SK-N-SH (cell line): ENCODE measurements at regions not wholly inside any gene's neighbourhood (a gene's known extent, or its start where the extent isn't known, plus 50 kb on each side); places are given as distances from the start of the nearest gene placed in this dataset.

Source experiments
- CTCF ChIA-PET: fragments of 300-600, 350-600 bp; formaldehyde crosslinking; extraction: SDS; loops from one replicate; lab custom pipeline; 2021; lab: Yijun Ruan, JAX
- POLR2A ChIA-PET: fragments of 350-600 bp; sonication (Branson Sonifier 250); formaldehyde crosslinking; extraction: SDS; loops from one replicate; lab custom pipeline; 2020; ENCODE audit warnings: antibody characterized with exemption, inconsistent platforms; lab: Yijun Ruan, JAX
- DNase-seq: peaks from one replicate; pipeline ENCODE4 v3.0.0; 2012
- H2AFZ ChIP-seq: fragments of 200-600 bp; sonication (generic); 2 replicates; pipeline ENCODE4 v1.8.1; 2016; ENCODE audit warnings: antibody characterized with exemption, mild to moderate bottlenecking, low read depth
- H3F3A ChIP-seq: fragments of 200-600 bp; sonication (generic); replicated peaks from 2 replicates; pipeline ENCODE3; 2016; ENCODE audit warnings: antibody characterized with exemption, mild to moderate bottlenecking; ENCODE audit not compliant: insufficient read depth
- H3K27ac ChIP-seq, 2 experiments: fragments of 200-500 bp in 1 of 2; fragments of 200-600 bp in 1 of 2; sonication (Bioruptor generic) in 1 of 2; sonication (generic), shearing (Covaris generic) in 1 of 2; 2 replicates each; pipeline versions ENCODE4 v1.5.1 to v1.6.1; 2014 to 2016; ENCODE audit warnings: low read depth in 2 of 2, inconsistent platforms in 1 of 2, low read length in 1 of 2, mild to moderate bottlenecking in 1 of 2, mixed read lengths in 1 of 2
- H3K27me3 ChIP-seq: fragments of 200-600 bp; sonication (generic), shearing (Covaris generic); 2 replicates; pipeline ENCODE4 v1.6.1; 2016; ENCODE audit warnings: mixed run types; ENCODE audit not compliant: insufficient read depth
- H3K36me3 ChIP-seq, 2 experiments: fragments of 200-500 bp in 1 of 2; fragments of 200-600 bp in 1 of 2; sonication (Bioruptor generic) in 1 of 2; sonication (generic) in 1 of 2; replicated peaks in 1 of 2; 2 replicates each; pipeline versions ENCODE3 to v1.5.1; 2014 to 2016; ENCODE audit warnings: low read length in 1 of 2, mild to moderate bottlenecking in 1 of 2; ENCODE audit not compliant: insufficient read depth in 2 of 2, control insufficient read depth in 1 of 2
- H3K4me1 ChIP-seq, 2 experiments: fragments of 200-500 bp in 1 of 2; fragments of 200-600 bp in 1 of 2; sonication (Bioruptor generic) in 1 of 2; sonication (generic), shearing (Covaris generic) in 1 of 2; 2 replicates each; pipeline versions ENCODE4 v1.5.1 to v1.6.1; 2014 to 2016; ENCODE audit warnings: low read depth in 1 of 2, low read length in 1 of 2, mixed run types in 1 of 2; ENCODE audit not compliant: insufficient read depth in 2 of 2, control insufficient read depth in 1 of 2
- H3K4me2 ChIP-seq: fragments of 200-600 bp; sonication (generic), shearing (Covaris generic); 2 replicates; pipeline ENCODE4 v1.6.1; 2017; ENCODE audit warnings: mixed run types
- H3K4me3 ChIP-seq, 2 experiments: fragments of 200-500 bp in 1 of 2; fragments of 200-600 bp in 1 of 2; sonication (Bioruptor generic) in 1 of 2; sonication (generic), shearing (Covaris generic) in 1 of 2; 2 replicates each; pipeline versions ENCODE4 v1.5.1 to v1.8.1; 2014 to 2016; ENCODE audit warnings: low read depth in 2 of 2, inconsistent platforms in 1 of 2, low read length in 1 of 2, mild to moderate bottlenecking in 1 of 2, mixed read lengths in 1 of 2, moderate library complexity in 1 of 2
- H3K79me2 ChIP-seq: fragments of 200-600 bp; sonication (generic); 2 replicates; pipeline ENCODE4 v1.8.1; 2017; ENCODE audit warnings: mild to moderate bottlenecking; ENCODE audit not compliant: insufficient read depth
- H3K9ac ChIP-seq: fragments of 200-600 bp; sonication (generic); 2 replicates; pipeline ENCODE4 v1.6.1; 2017; ENCODE audit warnings: mixed run types
- H3K9me2 ChIP-seq: fragments of 200-600 bp; sonication (generic); 2 replicates; pipeline ENCODE4 v1.6.1; 2017; ENCODE audit warnings: mixed run types
- H3K9me3 ChIP-seq: fragments of 200-600 bp; sonication (generic); 2 replicates; pipeline ENCODE4 v1.6.1; 2017; ENCODE audit warnings: mixed run types, mild to moderate bottlenecking, moderate library complexity
- H4K20me1 ChIP-seq: fragments of 200-600 bp; sonication (generic); 2 replicates; pipeline ENCODE4 v1.6.1; 2017; ENCODE audit warnings: mild to moderate bottlenecking, mixed run types; ENCODE audit not compliant: insufficient read depth
- ELF1 ChIP-seq: IDR thresholded peaks from 2 replicates; pipeline ENCODE4 v1.4.0; 2012
- FOXJ3 ChIP-seq: sonication (generic); formaldehyde crosslinking; IDR thresholded peaks from 2 replicates; pipeline ENCODE4 v1.5.1; 2020; ENCODE audit warnings: mild to moderate bottlenecking, missing genetic modification reagents
- GABPA ChIP-seq: IDR thresholded peaks from 2 replicates; pipeline ENCODE4 v1.4.0; 2012; ENCODE audit warnings: low read depth, mild to moderate bottlenecking
- GATA2 ChIP-seq: sonication (generic); formaldehyde crosslinking; IDR thresholded peaks from 2 replicates; pipeline ENCODE4 v1.5.0; 2020; ENCODE audit warnings: mild to moderate bottlenecking, missing genetic modification reagents
- IRF3 ChIP-seq: fragments of 150-350 bp; IDR thresholded peaks from 2 replicates; pipeline ENCODE4 v1.6.1; 2016; ENCODE audit warnings: mild to moderate bottlenecking, low read depth, low read length
- JUND ChIP-seq: IDR thresholded peaks from 2 replicates; pipeline ENCODE4 v1.4.0; 2012
- MXI1 ChIP-seq: IDR thresholded peaks from 2 replicates; pipeline ENCODE4 v1.6.1; 2012; ENCODE audit warnings: mild to moderate bottlenecking, low read depth, low read length, improper control_type of control experiment
- PBX3 ChIP-seq: IDR thresholded peaks from 2 replicates; pipeline ENCODE4; 2012
- RAD21 ChIP-seq: IDR thresholded peaks from 2 replicates; pipeline ENCODE4 v1.6.1; 2012; ENCODE audit warnings: mild to moderate bottlenecking, low read length
- RCOR1 ChIP-seq: fragments of 150-350 bp; IDR thresholded peaks from 2 replicates; pipeline ENCODE4 v1.6.1; 2017; ENCODE audit warnings: antibody characterized with exemption, low read length
- RXRA ChIP-seq: IDR thresholded peaks from 2 replicates; pipeline ENCODE4 v1.4.0; 2012; ENCODE audit warnings: low read depth, mild to moderate bottlenecking, borderline replicate concordance
- SIN3A ChIP-seq: IDR thresholded peaks from 2 replicates; pipeline ENCODE4 v1.6.1; 2012; ENCODE audit warnings: low read depth, mild to moderate bottlenecking, low read length, moderate library complexity, borderline replicate concordance
- TAF1 ChIP-seq: IDR thresholded peaks from 2 replicates; pipeline ENCODE4 v1.6.1; 2012; ENCODE audit warnings: low read depth, mild to moderate bottlenecking, low read length, moderate library complexity, borderline replicate concordance
- USF2 ChIP-seq: fragments of 150-350 bp; IDR thresholded peaks from 2 replicates; pipeline ENCODE4 v1.6.1; 2017; ENCODE audit warnings: antibody characterized with exemption, low read length, low read depth, borderline replicate concordance
- YY1 ChIP-seq: IDR thresholded peaks from 2 replicates; pipeline ENCODE4 v1.4.0; 2012; ENCODE audit warnings: low read depth, mild to moderate bottlenecking
- ZBTB33 ChIP-seq: IDR thresholded peaks from 2 replicates; pipeline ENCODE4 v1.4.0; 2012; ENCODE audit warnings: low read depth, borderline replicate concordance
- WGBS: methylation state at CpG from one replicate; pipeline ENCODE4 v1.1.6; 2017; ENCODE audit warnings: low lambda C conversion rate; 5-methylcytosine and 5-hydroxymethylcytosine counted together

- Histone ChIP-seq H3K27me3 (no peaks in the 10 kb centered on the region), H3K9me3 (no peaks in the 10 kb centered on the region), H3K4me3 (no peak overlapping the region), H3K9me2 (no peaks in the 10 kb centered on the region)
- CTCF ChIA-PET = no interaction called here
- WGBS = 6% methylated on average over 8 of the region's 8 CpGs
- DNase-seq = no peak
- no peak for TF ChIP-seq GATA2 (CRISPR knock-in tag)
- TF ChIP-seq GABPA = no peak
- TF ChIP-seq RAD21 = no peak
- TF ChIP-seq PBX3 = no peak
- no peak for TF ChIP-seq ELF1
- no peak for TF ChIP-seq MXI1
- no peak for TF ChIP-seq USF2
- TF ChIP-seq JUND = no peak
- no peak for TF ChIP-seq RCOR1
- TF ChIP-seq FOXJ3 (CRISPR knock-in tag) = no peak
- TF ChIP-seq IRF3 = no peak
- TF ChIP-seq YY1 = no peak
- no peak for TF ChIP-seq TAF1
- TF ChIP-seq ZBTB33 = no peak
- no peak for TF ChIP-seq SIN3A
- no peak for TF ChIP-seq RXRA
- TF ChIP-seq, all 33 proteins: peak for 0
- no peak overlapping the region for H3K27ac ChIP-seq
- no peaks in the 10 kb centered on the region for H3K36me3 ChIP-seq
- POLR2A ChIA-PET = no interaction called here
- H4K20me1 ChIP-seq = no peaks in the 10 kb centered on the region
- H3F3A ChIP-seq = no peaks in the 10 kb centered on the region
- H3K79me2 ChIP-seq = no peaks in the 10 kb centered on the region
- no peaks in the 10 kb centered on the region for H3K4me1 ChIP-seq
- no peak overlapping the region for H3K9ac ChIP-seq
- no peak overlapping the region for H3K4me2 ChIP-seq
- no peak overlapping the region for H2AFZ ChIP-seq
These were observed 742.4 kb downstream of the GALR1 start for GRCh38 chr18:77992057-77992456.
